ENCODE measurements at regions not wholly inside any gene's neighbourhood (a gene's known extent, or its start where the extent isn't known, plus 50 kb on each side); places are given as distances from the start of the nearest gene placed in this dataset.

- ChIA-PET POLR2A (no interaction called here), CTCF (interaction anchor here (1.1 to 2.7 kb wide), 6 partner anchors 12 to 166 kb away, joined by 3 to 20 read pairs (median 5); no protein-coding TSS in a partner anchor)
- H3K9me1 ChIP-seq (replicated peaks; ENCODE audit: control insufficient read depth, extremely low read depth, insufficient read depth, low read length): no peaks in the 10 kb centered on the region
- no peaks in the 10 kb centered on the region for H3K27me3 ChIP-seq (ENCODE audit: control insufficient read depth in 2 of 2, insufficient read depth in 2 of 2, low read length in 2 of 2)
- H3K4me2 ChIP-seq (ENCODE audit: insufficient read depth, low read length): no peak overlapping the region
- BruUV-seq (replicated peaks): no TSS peak
- H3K36me3 ChIP-seq (ENCODE audit: control insufficient read depth in 2 of 2, extremely low read depth in 1 of 2, insufficient read depth in 2 of 2, low read length in 2 of 2): no peaks in the 10 kb centered on the region
- no peak overlapping the region for H3K4me3 ChIP-seq (replicated peaks in 1 of 3; ENCODE audit: insufficient read depth in 1 of 3, low read depth in 1 of 3, low read length in 3 of 3)
- no peak overlapping the region for H3K27ac ChIP-seq (ENCODE audit: insufficient read depth, low read depth, low read length)
- H4K20me1 ChIP-seq (replicated peaks; ENCODE audit: control insufficient read depth, extremely low read depth, insufficient read depth, low read length): no peaks in the 10 kb centered on the region
- no peaks in the 10 kb centered on the region for H3K79me2 ChIP-seq (ENCODE audit: control insufficient read depth, insufficient read depth, low read length)
- no peaks in the 10 kb centered on the region for H3K9me3 ChIP-seq (replicated peaks; ENCODE audit: control insufficient read depth, insufficient read depth, low read length)
- no peak overlapping the region for H3K9ac ChIP-seq (replicated peaks; ENCODE audit: extremely low read depth, insufficient read depth, low read length)
- dilution Hi-C loops (cut with MboI; ENCODE audit: extremely low pct_ligation_motif_present, low sequenced_read_pairs) (no loop called here), intact Hi-C loops (cut with micrococcal nuclease) (no loop called here)
- DNase-seq (ENCODE audit: low read depth, low spot score) (no peak), FAIRE-seq (no peak)
- no peak overlapping the region for H2AFZ ChIP-seq (ENCODE audit: low read depth, low read length)
- no peak for TF ChIP-seq EZH2 (IDR thresholded peaks at IDR 0.05; ENCODE audit: borderline replicate concordance, low read depth, low read length, severe bottlenecking)
- no peak for TF ChIP-seq MYC (IDR thresholded peaks at IDR 0.05; ENCODE audit: low read depth, low read length)
- TF ChIP-seq POLR2A (IDR thresholded peaks at IDR 0.05; ENCODE audit: low read depth, low read length): no peak
- TF ChIP-seq POLR2AphosphoS5 (IDR thresholded peaks at IDR 0.05; ENCODE audit: insufficient read depth, low read depth, low read length): no peak
- no peak for TF ChIP-seq CTCF (IDR thresholded peaks at IDR 0.05; ENCODE audit: extremely low read depth in 1 of 2, insufficient read depth in 1 of 2, low read depth in 1 of 2, low read length in 2 of 2)
- TF ChIP-seq FOS (IDR thresholded peaks at IDR 0.05; ENCODE audit: borderline replicate concordance, insufficient read depth, low read length): no peak
- TF ChIP-seq JUN (IDR thresholded peaks at IDR 0.05; ENCODE audit: borderline replicate concordance, insufficient read depth, insufficient read length, low read depth): no peak
- H3K4me1 ChIP-seq (ENCODE audit: control insufficient read depth, extremely low read depth, insufficient read depth, low read length): no peaks in the 10 kb centered on the region
These were observed 143.6 kb downstream of the VEGFA start for GRCh38 chr6:43913375-43914271.

Data from endothelial cell of umbilical vein (primary cell).